GM21576 (cell line): ENCODE measurements at regions not wholly inside any gene's neighbourhood (a gene's known extent, or its start where the extent isn't known, plus 50 kb on each side); places are given as distances from the start of the nearest gene placed in this dataset.
"Not testable (repeated sequence)": the region's sequence is repeated elsewhere in the genome, so short reads cannot be mapped to it uniquely, and the experiment has no call there.

Experiments
- ATAC-seq: cut with Tn5 transposase; IDR thresholded peaks from one replicate; pipeline ENCODE4 v1.9.1; 2021; ENCODE audit warnings: mild to moderate bottlenecking, moderate library complexity; ENCODE audit not compliant: unreplicated experiment

GRCh38 chr13:54980651-54981050 lies 1952.0 kb downstream of the OLFM4 start:
- no peak for ATAC-seq

GRCh38 chr13:54989418-54989817 lies 1960.8 kb downstream of the OLFM4 start:
- ATAC-seq, result no peak

- ATAC-seq, result no peak
These were observed 1970.8 kb downstream of the OLFM4 start for GRCh38 chr13:54999399-54999907.

GRCh38 chr13:55000043-55000442 lies 1971.4 kb downstream of the OLFM4 start:
- no peak for ATAC-seq

GRCh38 chr13:55000844-55001243 lies 1972.2 kb downstream of the OLFM4 start:
- ATAC-seq, result no peak

- no peak for ATAC-seq
These were observed 1973.3 kb downstream of the OLFM4 start for GRCh38 chr13:55001881-55002280.

- ATAC-seq, result no peak
These were observed 1979.1 kb downstream of the OLFM4 start for GRCh38 chr13:55007681-55008080.

GRCh38 chr13:55013051-55013450 lies 1984.4 kb downstream of the OLFM4 start:
- ATAC-seq, result no peak

GRCh38 chr13:55029280-55029679 lies 2000.7 kb downstream of the OLFM4 start:
- ATAC-seq, result no peak

- ATAC-seq, result no peak
These were observed 2009.6 kb downstream of the OLFM4 start for GRCh38 chr13:55038230-55038629.

GRCh38 chr13:55053891-55054550 lies 2025.4 kb downstream of the OLFM4 start:
- ATAC-seq, result not testable (repeated sequence)

- not testable (repeated sequence) for ATAC-seq
These were observed 2027.1 kb downstream of the OLFM4 start for GRCh38 chr13:55055666-55056065.

GRCh38 chr13:55062662-55063061 lies 2034.0 kb downstream of the OLFM4 start:
- no peak for ATAC-seq

GRCh38 chr13:55067946-55068345 lies 2039.3 kb downstream of the OLFM4 start:
- no peak for ATAC-seq

GRCh38 chr13:55069746-55070145 lies 2041.1 kb downstream of the OLFM4 start:
- no peak for ATAC-seq

- ATAC-seq, result no peak
These were observed 2044.4 kb downstream of the OLFM4 start for GRCh38 chr13:55073000-55073399.

GRCh38 chr13:55084630-55085029 lies 2056.0 kb downstream of the OLFM4 start:
- no peak for ATAC-seq

GRCh38 chr13:55087085-55087484 lies 2053.6 kb upstream of the PRR20A start:
- no peak for ATAC-seq

GRCh38 chr13:55090612-55091011 lies 2050.1 kb upstream of the PRR20A start:
- ATAC-seq, result no peak

- no peak for ATAC-seq
These were observed 2049.5 kb upstream of the PRR20A start for GRCh38 chr13:55091172-55091571.

- ATAC-seq, result no peak
These were observed 2034.2 kb upstream of the PRR20A start for GRCh38 chr13:55106509-55106908.

GRCh38 chr13:55120631-55121030 lies 2020.1 kb upstream of the PRR20A start:
- ATAC-seq, result no peak

GRCh38 chr13:55155046-55155445 lies 1985.7 kb upstream of the PRR20A start:
- ATAC-seq, result no peak
